ENCODE measurements at regions not wholly inside any gene's neighbourhood (a gene's known extent, or its start where the extent isn't known, plus 50 kb on each side); places are given as distances from the start of the nearest gene placed in this dataset.

GRCh38 chr12:98438656-98439230 lies 76.6 kb upstream of the TMPO start:
- Histone ChIP-seq H3K4me2 (ENCODE audit: low read length) (no peak overlapping the region), H3K4me3 (ENCODE audit: low read length) (no peak overlapping the region)
- TF ChIP-seq EZH2phosphoT487 (IDR thresholded peaks at IDR 0.05; ENCODE audit: borderline replicate concordance, low read length) (no peak), CTCF (IDR thresholded peaks at IDR 0.05; ENCODE audit: low read depth, low read length, poor library complexity, severe bottlenecking) (no peak)

GRCh38 chr12:98439471-98439951 lies 75.9 kb upstream of the TMPO start:
- H3K4me3 ChIP-seq (ENCODE audit: low read length): no peak overlapping the region
- H3K9me3 ChIP-seq (ENCODE audit: control insufficient read depth, insufficient read depth, low read length): peaks cover 6% of the 10 kb centered on the region; the same call in 1 of the 2 replicates
- no peaks in the 10 kb centered on the region for H3K36me3 ChIP-seq (ENCODE audit: control insufficient read depth, low read length)
- H3F3A ChIP-seq (ENCODE audit: control insufficient read depth, insufficient read depth): no peaks in the 10 kb centered on the region
- no peaks in the 10 kb centered on the region for H4K20me1 ChIP-seq (ENCODE audit: control insufficient read depth, insufficient read depth, low read depth, low read length)
- no peaks in the 10 kb centered on the region for H3K9me2 ChIP-seq (replicated peaks; ENCODE audit: control insufficient read depth, low read length)
- TF ChIP-seq CTCF (IDR thresholded peaks at IDR 0.05; ENCODE audit: low read depth, low read length, poor library complexity, severe bottlenecking): no peak
- TF ChIP-seq EZH2phosphoT487 (IDR thresholded peaks at IDR 0.05; ENCODE audit: borderline replicate concordance, low read length): no peak
- no peak overlapping the region for H3K27ac ChIP-seq (ENCODE audit: low read depth, low read length)
- no peak overlapping the region for H3K4me2 ChIP-seq (ENCODE audit: low read length)
- no peaks in the 10 kb centered on the region for H3K4me1 ChIP-seq (ENCODE audit: control insufficient read depth, low read length)
- H3K27me3 ChIP-seq (ENCODE audit: control insufficient read depth, low read length): peaks cover 10% of the 10 kb centered on the region; the same call in 1 of the 2 replicates
- H3K79me2 ChIP-seq (ENCODE audit: control insufficient read depth, low read length): no peaks in the 10 kb centered on the region

More at GRCh38 chr12:98438656-98439230, 76.6 kb upstream of the TMPO start:
- H3K27ac ChIP-seq (ENCODE audit: low read depth, low read length): no peak overlapping the region
- no peaks in the 10 kb centered on the region for H3K79me2 ChIP-seq (ENCODE audit: control insufficient read depth, low read length)
- no peaks in the 10 kb centered on the region for H3F3A ChIP-seq (ENCODE audit: control insufficient read depth, insufficient read depth)
- H3K27me3 ChIP-seq (ENCODE audit: control insufficient read depth, low read length): peaks cover 6% of the 10 kb centered on the region; the same call in 1 of the 2 replicates
- H3K4me1 ChIP-seq (ENCODE audit: control insufficient read depth, low read length): no peaks in the 10 kb centered on the region
- H4K20me1 ChIP-seq (ENCODE audit: control insufficient read depth, insufficient read depth, low read depth, low read length): no peaks in the 10 kb centered on the region
- H3K36me3 ChIP-seq (ENCODE audit: control insufficient read depth, low read length): no peaks in the 10 kb centered on the region
- H3K9me2 ChIP-seq (replicated peaks; ENCODE audit: control insufficient read depth, low read length): no peaks in the 10 kb centered on the region
- peaks cover 6% of the 10 kb centered on the region; the same call in 1 of the 2 replicates for H3K9me3 ChIP-seq (ENCODE audit: control insufficient read depth, insufficient read depth, low read length)

DNA sequence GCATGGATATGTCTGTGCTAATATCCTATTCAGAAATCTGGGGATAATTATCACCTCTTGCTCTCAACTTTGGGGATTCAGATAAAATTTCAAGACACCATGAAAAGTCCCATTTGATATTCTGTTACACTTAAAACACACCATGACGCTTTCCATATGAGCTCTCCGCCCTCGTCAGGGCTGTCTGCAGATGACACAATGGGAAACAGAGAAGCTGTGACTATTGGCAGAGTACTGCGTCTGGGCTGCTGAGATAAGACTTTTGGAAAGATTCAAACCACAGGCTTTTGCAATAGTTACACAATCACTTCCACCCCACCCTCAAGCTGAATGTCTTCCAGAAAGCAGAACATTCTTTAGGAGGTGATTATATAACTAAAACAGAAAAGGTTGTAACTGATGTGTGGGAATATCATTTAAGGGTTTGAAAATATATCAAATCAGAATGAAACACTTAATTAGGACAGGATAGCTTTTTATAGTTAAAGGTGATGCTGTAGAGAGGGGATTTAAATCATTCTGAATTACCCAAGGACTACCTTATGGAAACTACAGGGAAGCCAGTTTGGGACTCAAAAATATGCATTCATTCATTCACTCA lies 75.3 kb upstream of the TMPO start:
- no peak overlapping the region for H3K27ac ChIP-seq (ENCODE audit: low read depth, low read length)
- no peaks in the 10 kb centered on the region for H3K79me2 ChIP-seq (ENCODE audit: control insufficient read depth, low read length)
- H4K20me1 ChIP-seq (ENCODE audit: control insufficient read depth, insufficient read depth, low read depth, low read length): no peaks in the 10 kb centered on the region
- no peaks in the 10 kb centered on the region for H3K4me1 ChIP-seq (ENCODE audit: control insufficient read depth, low read length)
- H3F3A ChIP-seq (ENCODE audit: control insufficient read depth, insufficient read depth): no peaks in the 10 kb centered on the region
- H3K9me3 ChIP-seq (ENCODE audit: control insufficient read depth, insufficient read depth, low read length): peaks cover 3% of the 10 kb centered on the region; the same call in 1 of the 2 replicates
- H3K4me2 ChIP-seq (ENCODE audit: low read length): no peak overlapping the region
- no peaks in the 10 kb centered on the region for H3K36me3 ChIP-seq (ENCODE audit: control insufficient read depth, low read length)
- no peak for TF ChIP-seq EZH2phosphoT487 (IDR thresholded peaks at IDR 0.05; ENCODE audit: borderline replicate concordance, low read length)
- no peak for TF ChIP-seq CTCF (IDR thresholded peaks at IDR 0.05; ENCODE audit: low read depth, low read length, poor library complexity, severe bottlenecking)
- H3K9me2 ChIP-seq (replicated peaks; ENCODE audit: control insufficient read depth, low read length): no peaks in the 10 kb centered on the region
- H3K4me3 ChIP-seq (ENCODE audit: low read length): no peak overlapping the region
- H3K27me3 ChIP-seq (ENCODE audit: control insufficient read depth, low read length): peaks cover 10% of the 10 kb centered on the region; the same call in 1 of the 2 replicates

All from DOHH2 (cell line).